Adrenal gland (tissue), 9 donors: ENCODE measurements at regions not wholly inside any gene's neighbourhood (a gene's known extent, or its start where the extent isn't known, plus 50 kb on each side); places are given as distances from the start of the nearest gene placed in this dataset.

Experiments used
- DNase-seq, 7 donors: peaks; one replicate each; pipeline ENCODE4 v3.0.0-alpha.2; 2019 to 2020
- H3K27ac ChIP-seq, 5 donors: fragments of 200-600 bp; sonication (generic) in 4 of 5; 1 replicate in 3 of 5; 2 replicates in 2 of 5; pipeline versions ENCODE4 v1.5.1 to v1.8.0; 2016 to 2020; ENCODE audit warnings: mild to moderate bottlenecking in 1 of 5
- H3K27me3 ChIP-seq: fragments of 200-600 bp; 2 replicates; pipeline ENCODE4 v1.8.0; 2021
- H3K36me3 ChIP-seq, 2 donors: fragments of 200-600 bp; replicated peaks in 1 of 2; 1 replicate in 1 of 2; 2 replicates in 1 of 2; pipeline versions ENCODE4 v1.5.1 to v1.8.0; 2018 to 2022
- H3K4me1 ChIP-seq, 2 donors: fragments of 200-600 bp; replicated peaks in 1 of 2; 1 replicate in 1 of 2; 2 replicates in 1 of 2; pipeline versions ENCODE4 v1.5.1 to v1.8.0; 2018 to 2021
- H3K4me3 ChIP-seq, 4 donors: fragments of 200-600 bp; sonication (generic) in 3 of 4; one replicate each; pipeline ENCODE4 v1.5.1; 2016 to 2018
- H3K9me3 ChIP-seq, 3 donors: fragments of 200-600 bp; sonication (generic) in 1 of 3; replicated peaks in 1 of 3; 1 replicate in 2 of 3; 2 replicates in 1 of 3; pipeline versions ENCODE4 v1.5.1 to v1.8.0; 2016 to 2021
- CTCF ChIP-seq, 6 experiments: fragments of 450-650 bp in 4 of 6; fragments of 200-600 bp in 2 of 6; sonication (generic) in 1 of 6; IDR thresholded peaks; 1 replicate in 5 of 6; 2 replicates in 1 of 6; pipeline versions ENCODE4 v1.5.1 to v1.8.0; 2016 to 2021; ENCODE audit warnings: antibody characterized with exemption in 6 of 6, mild to moderate bottlenecking in 2 of 6, moderate library complexity in 1 of 6
- POLR2A ChIP-seq, 2 donors: fragments of 450-650 bp; IDR thresholded peaks; one replicate each; pipeline ENCODE4 v1.6.1; 2017; ENCODE audit warnings: antibody characterized with exemption in 2 of 2, mild to moderate bottlenecking in 2 of 2, moderate library complexity in 1 of 2
- WGBS, 4 donors: extraction: QIAGEN DNeasy Blood & Tissue Kit in 2 of 4; methylation state at CpG; one replicate each; pipeline versions ENCODE4 v1.1.5 to v1.1.7; 2013 to 2017; 5-methylcytosine and 5-hydroxymethylcytosine counted together
- intact Hi-C, 2 donors: fragments of 100-400 bp; cut with DNase I; formaldehyde crosslinking; loops; one replicate each; pipeline versions ENCODE4 v1.14.1 to v1.15.0; 2022 to 2023
- donor health status: healthy with polysubstance abuse.
- donor health status: Bipolar disorder and iron deficiency.
- donor health status: DM: yes; HTN: yes; CAD: no.
- donor health status: DM: no; HTN: no; CAD: no.
- donor health status: DM: no; HTN: no; CAD: no.

GRCh38 chr17:15133143-15133542 is 132.0 kb downstream of the PMP22 start:
- TF ChIP-seq POLR2A (IDR thresholded peaks at IDR 0.05) (no peak), CTCF (IDR thresholded peaks at IDR 0.05) (no peak)
- 80 to 93% (median 91%) methylated on average over 6 of the region's 6 CpGs for WGBS, 4 donors
- intact Hi-C loops: no loop called here

GRCh38 chr17:15130426-15130825 is 134.7 kb downstream of the PMP22 start:
- no peak for DNase-seq
- WGBS, 4 donors: 32 to 42% (median 34%) methylated on average over 2 of the region's 2 CpGs
- Histone ChIP-seq H3K9me3 (no peaks in the 10 kb centered on the region), H3K4me1 (no peaks in the 10 kb centered on the region), H3K36me3 (no peaks in the 10 kb centered on the region), H3K4me3 (no peak overlapping the region), H3K27me3 (no peaks in the 10 kb centered on the region), H3K27ac (no peak overlapping the region)
- TF ChIP-seq CTCF (IDR thresholded peaks at IDR 0.05): no peak
- TF ChIP-seq POLR2A (IDR thresholded peaks at IDR 0.05): no peak
- intact Hi-C loops: no loop called here

More at GRCh38 chr17:15133143-15133542, 132.0 kb downstream of the PMP22 start:
- no peak for DNase-seq
- Histone ChIP-seq H3K36me3 (no peaks in the 10 kb centered on the region), H3K4me1 (no peaks in the 10 kb centered on the region), H3K9me3 (no peaks in the 10 kb centered on the region), H3K27ac (no peak overlapping the region), H3K27me3 (no peaks in the 10 kb centered on the region), H3K4me3 (no peak overlapping the region)

GRCh38 chr17:15129986-15130385 is 135.1 kb downstream of the PMP22 start:
- DNase-seq: no peak
- TF ChIP-seq CTCF (IDR thresholded peaks at IDR 0.05) (no peak), POLR2A (IDR thresholded peaks at IDR 0.05) (no peak)
- Histone ChIP-seq H3K4me1 (no peaks in the 10 kb centered on the region), H3K27ac (no peak overlapping the region), H3K36me3 (no peaks in the 10 kb centered on the region), H3K9me3 (no peaks in the 10 kb centered on the region), H3K27me3 (no peaks in the 10 kb centered on the region), H3K4me3 (no peak overlapping the region)
- intact Hi-C loops: no loop called here
- 20 to 30% (median 25%) methylated on average over 3 of the region's 3 CpGs for WGBS, 4 donors

- Histone ChIP-seq H3K4me3 (no peak overlapping the region), H3K27ac (no peak overlapping the region), H3K36me3 (no peaks in the 10 kb centered on the region), H3K4me1 (no peaks in the 10 kb centered on the region), H3K27me3 (peaks cover 2% of the 10 kb centered on the region), H3K9me3 (no peaks in the 10 kb centered on the region)
- TF ChIP-seq CTCF (IDR thresholded peaks at IDR 0.05): no peak
- TF ChIP-seq POLR2A (IDR thresholded peaks at IDR 0.05): no peak
- no peak for DNase-seq
- intact Hi-C loops: no loop called here
- 41 to 84% (median 50%) methylated on average over 1 of the region's 1 CpG for WGBS, 4 donors
Measured at GRCh38 chr17:15124746-15125145, 140.4 kb downstream of the PMP22 start.
